H7 (cell line): ENCODE measurements at regions not wholly inside any gene's neighbourhood (a gene's known extent, or its start where the extent isn't known, plus 50 kb on each side); places are given as distances from the start of the nearest gene placed in this dataset.
"Not testable (repeated sequence)": the region's sequence is repeated elsewhere in the genome, so short reads cannot be mapped to it uniquely, and the experiment has no call there.

Source experiments
- DNase-seq: peaks from one replicate; pipeline ENCODE4 v3.0.0; 2012
- H3K27me3 ChIP-seq: 2 replicates; pipeline ENCODE4 v1.6.0; 2011; ENCODE audit warnings: mild to moderate bottlenecking, low read length; ENCODE audit not compliant: control insufficient read depth, insufficient read depth
- H3K36me3 ChIP-seq: replicated peaks from 2 replicates; pipeline ENCODE4 v1.5.1; 2011; ENCODE audit warnings: low read length; ENCODE audit not compliant: control insufficient read depth, insufficient read depth
- H3K4me3 ChIP-seq: 2 replicates; pipeline ENCODE4 v1.5.1; 2011; ENCODE audit warnings: low read depth, mild to moderate bottlenecking, control low read depth, low read length, moderate library complexity; ENCODE audit not compliant: insufficient read depth

GRCh38 chr7:113301983-113302382 is 183.6 kb upstream of the SMIM30 start:
- H3K4me3 ChIP-seq = no peak overlapping the region
- no peaks in the 10 kb centered on the region for H3K27me3 ChIP-seq
- no peak for DNase-seq
- H3K36me3 ChIP-seq = no peaks in the 10 kb centered on the region

- H3K36me3 ChIP-seq = no peaks in the 10 kb centered on the region
- no peak overlapping the region for H3K4me3 ChIP-seq
- no peaks in the 10 kb centered on the region for H3K27me3 ChIP-seq
- no peak for DNase-seq
These were observed 182.8 kb upstream of the SMIM30 start for GRCh38 chr7:113301141-113301540.

GRCh38 chr7:113299748-113300147 is 181.4 kb upstream of the SMIM30 start:
- no peak for DNase-seq
- no peaks in the 10 kb centered on the region for H3K36me3 ChIP-seq
- H3K4me3 ChIP-seq = no peak overlapping the region
- no peaks in the 10 kb centered on the region for H3K27me3 ChIP-seq

- DNase-seq = no peak
- H3K27me3 ChIP-seq = no peaks in the 10 kb centered on the region
- H3K4me3 ChIP-seq = no peak overlapping the region
- H3K36me3 ChIP-seq = no peaks in the 10 kb centered on the region
These were observed 180.1 kb upstream of the SMIM30 start for GRCh38 chr7:113298501-113298900.

GRCh38 chr7:113294750-113295149 is 176.4 kb upstream of the SMIM30 start:
- no peak for DNase-seq
- no peak overlapping the region for H3K4me3 ChIP-seq
- no peaks in the 10 kb centered on the region for H3K36me3 ChIP-seq
- H3K27me3 ChIP-seq = no peaks in the 10 kb centered on the region

DNA sequence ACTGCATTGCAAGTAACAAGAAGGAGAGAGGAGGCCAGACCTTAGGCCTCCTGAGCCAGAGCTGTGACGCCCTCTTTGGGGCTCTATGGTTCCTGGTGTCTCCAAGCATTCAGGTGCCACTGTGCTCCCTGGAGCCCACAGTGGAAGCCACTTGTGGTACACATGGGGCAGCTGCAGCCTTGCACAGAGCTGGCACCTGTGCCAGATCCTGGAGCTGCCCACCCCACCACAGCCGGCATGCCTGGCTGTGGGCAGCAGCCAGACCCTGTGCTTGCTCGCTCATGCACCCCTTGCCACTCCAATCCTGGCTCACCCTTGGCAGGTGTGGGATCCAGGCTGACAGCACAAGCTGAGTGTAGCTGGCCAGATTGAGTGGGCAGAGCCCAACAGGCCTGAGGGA is 173.8 kb upstream of the SMIM30 start:
- DNase-seq = no peak
- Histone ChIP-seq H3K36me3 (no peaks in the 10 kb centered on the region), H3K4me3 (no peak overlapping the region), H3K27me3 (no peaks in the 10 kb centered on the region)

GRCh38 chr7:113291058-113291457 is 172.7 kb upstream of the SMIM30 start:
- Histone ChIP-seq H3K4me3 (no peak overlapping the region), H3K36me3 (no peaks in the 10 kb centered on the region), H3K27me3 (no peaks in the 10 kb centered on the region)
- DNase-seq = no peak

- Histone ChIP-seq H3K27me3 (no peaks in the 10 kb centered on the region), H3K36me3 (no peaks in the 10 kb centered on the region), H3K4me3 (no peak overlapping the region)
- peak; percentile 28 for DNase-seq
These were observed 170.9 kb upstream of the SMIM30 start for GRCh38 chr7:113289140-113289740.

- no peaks in the 10 kb centered on the region for H3K36me3 ChIP-seq
- H3K4me3 ChIP-seq = no peak overlapping the region
- no peak for DNase-seq
- no peaks in the 10 kb centered on the region for H3K27me3 ChIP-seq
These were observed 167.1 kb upstream of the SMIM30 start for GRCh38 chr7:113285411-113285810.

DNA sequence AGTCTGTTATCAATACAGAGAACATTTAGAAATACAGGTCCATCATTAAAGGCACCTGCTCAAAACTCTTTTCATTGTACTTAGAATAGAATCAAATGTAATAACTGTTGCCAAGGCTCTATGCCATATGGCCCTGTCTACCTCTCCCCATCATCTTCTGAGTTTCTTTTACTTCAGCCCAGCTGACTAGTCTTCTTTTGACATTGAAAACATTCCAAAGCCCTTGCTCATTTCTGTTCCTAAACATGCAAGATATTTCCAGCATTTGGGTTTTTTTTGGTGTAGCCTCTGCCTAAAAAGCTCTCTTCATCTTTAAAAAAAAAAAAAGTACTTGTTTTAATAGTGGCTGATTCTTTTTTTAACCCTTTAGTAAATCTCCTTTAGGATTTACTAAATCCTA is 165.5 kb upstream of the SMIM30 start:
- DNase-seq = no peak
- no peaks in the 10 kb centered on the region for H3K27me3 ChIP-seq

DNA sequence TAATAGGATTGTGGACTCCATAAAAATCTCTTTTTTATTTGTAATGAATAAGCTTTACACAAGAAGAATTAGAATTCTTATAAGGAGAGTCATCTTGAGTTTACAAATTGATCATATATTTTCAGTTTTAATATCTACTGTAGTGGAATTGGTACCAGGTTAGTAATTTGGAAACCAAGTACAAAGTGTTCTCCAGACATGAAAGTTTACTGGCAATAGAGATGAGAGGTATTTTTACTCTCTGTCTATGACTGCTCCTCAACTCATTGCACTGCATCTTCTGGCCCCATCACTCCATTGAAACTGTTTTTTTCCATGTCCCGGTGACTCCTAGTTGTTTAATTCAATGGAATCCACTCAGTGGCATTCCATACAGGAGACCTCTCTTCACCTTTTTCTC is 164.5 kb upstream of the SMIM30 start:
- H3K4me3 ChIP-seq = no peak overlapping the region
- no peaks in the 10 kb centered on the region for H3K27me3 ChIP-seq
- no peaks in the 10 kb centered on the region for H3K36me3 ChIP-seq
- DNase-seq = no peak

More for the DNA sequence above, 165.5 kb upstream of the SMIM30 start:
- Histone ChIP-seq H3K4me3 (no peak overlapping the region), H3K36me3 (no peaks in the 10 kb centered on the region)

GRCh38 chr7:113281223-113281622 is 162.9 kb upstream of the SMIM30 start:
- no peaks in the 10 kb centered on the region for H3K36me3 ChIP-seq
- H3K27me3 ChIP-seq = no peaks in the 10 kb centered on the region
- no peak for DNase-seq
- H3K4me3 ChIP-seq = no peak overlapping the region

DNA sequence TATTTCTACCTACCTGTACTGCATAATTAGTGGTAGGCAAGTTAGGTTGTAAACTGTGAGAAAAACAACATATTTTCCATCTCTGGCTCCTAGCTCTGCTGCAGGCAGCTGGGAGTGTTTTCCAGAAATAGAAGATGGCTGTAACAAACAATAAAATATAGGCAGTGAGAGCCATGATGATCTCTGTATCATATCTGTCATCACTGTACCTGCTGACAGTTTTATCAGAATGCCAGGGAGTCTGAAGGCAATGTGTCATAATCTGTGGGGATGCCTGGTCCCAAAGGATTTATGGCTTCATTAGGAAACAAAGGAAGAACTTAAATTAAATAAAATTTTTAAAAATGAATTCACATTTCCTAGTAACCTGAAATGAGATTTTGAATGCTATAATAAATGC is 160.9 kb upstream of the SMIM30 start:
- no peaks in the 10 kb centered on the region for H3K27me3 ChIP-seq
- H3K36me3 ChIP-seq = no peaks in the 10 kb centered on the region
- no peak for DNase-seq
- H3K4me3 ChIP-seq = no peak overlapping the region

DNA sequence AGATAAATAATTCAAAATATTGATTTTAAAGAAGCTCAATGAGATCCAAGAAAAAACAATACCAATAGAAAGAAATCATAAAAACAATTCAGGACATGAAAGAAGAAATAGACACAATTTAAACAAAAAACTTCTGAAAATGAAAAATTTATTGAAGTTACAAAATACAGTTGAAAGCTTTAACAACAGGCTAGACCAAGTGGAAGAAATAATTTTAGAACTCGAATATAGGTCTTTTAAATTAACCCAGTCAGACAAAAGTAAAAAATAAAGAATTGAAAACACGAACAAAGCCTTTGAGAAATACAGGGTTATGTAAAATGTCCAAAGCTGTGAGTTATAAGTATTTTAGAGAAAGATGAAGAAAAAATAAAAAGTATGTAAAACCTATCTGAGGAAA is 152.4 kb upstream of the SMIM30 start:
- Histone ChIP-seq H3K36me3 (no peaks in the 10 kb centered on the region), H3K27me3 (no peaks in the 10 kb centered on the region), H3K4me3 (no peak overlapping the region)
- DNase-seq = no peak

DNA sequence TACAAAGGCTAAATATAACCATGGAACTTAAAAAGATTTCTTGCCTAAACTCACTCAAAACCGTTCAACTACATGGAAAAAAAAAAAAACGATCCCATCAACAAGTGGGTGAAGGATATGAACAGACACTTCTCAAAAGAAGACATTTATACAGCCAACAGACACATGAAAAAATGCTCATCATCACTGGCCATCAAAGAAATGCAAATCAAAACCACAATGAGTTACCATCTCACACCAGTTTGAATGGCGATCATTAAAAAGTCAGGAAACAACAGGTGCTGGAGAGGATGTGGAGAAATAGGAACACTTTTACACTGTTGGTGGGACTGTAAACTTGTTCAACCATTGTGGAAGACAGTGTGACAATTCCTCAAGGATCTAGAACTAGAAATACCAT is 151.2 kb upstream of the SMIM30 start:
- H3K27me3 ChIP-seq, H3K4me3 ChIP-seq, DNase-seq, H3K36me3 ChIP-seq: not testable (repeated sequence)

DNA sequence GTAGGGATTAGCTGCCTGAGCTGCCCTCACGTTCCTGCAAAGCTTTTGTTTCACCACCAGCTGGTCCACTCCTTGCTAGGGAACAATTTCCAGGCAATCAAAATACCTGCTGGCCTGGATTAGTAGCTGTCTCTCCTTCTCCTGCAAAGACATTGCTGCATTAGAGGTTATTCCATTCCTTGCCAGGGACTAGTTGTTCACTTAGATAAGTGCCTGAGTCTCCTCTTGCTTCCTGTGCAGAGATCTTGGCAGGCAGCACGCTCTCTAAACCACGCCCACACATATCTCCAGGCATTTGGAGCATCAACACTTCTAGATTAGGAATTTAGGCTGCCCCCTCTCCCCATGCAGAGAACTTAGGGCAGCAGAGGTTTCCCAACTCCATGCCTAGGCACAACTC is 150.4 kb upstream of the SMIM30 start:
- no peak overlapping the region for H3K4me3 ChIP-seq
- no peaks in the 10 kb centered on the region for H3K27me3 ChIP-seq
- H3K36me3 ChIP-seq = no peaks in the 10 kb centered on the region
- no peak for DNase-seq
